LNCAP (cell line): ENCODE measurements at regions not wholly inside any gene's neighbourhood (a gene's known extent, or its start where the extent isn't known, plus 50 kb on each side); places are given as distances from the start of the nearest gene placed in this dataset.

Experiments used
- CTCF ChIP-seq: fragments of 450-650 bp; IDR thresholded peaks from 2 replicates; pipeline ENCODE4 v1.5.1; 2017; ENCODE audit warnings: mild to moderate bottlenecking

- TF ChIP-seq CTCF, result no peak
Measured at GRCh38 chrX:33465137-33465536, 253.8 kb upstream of the DMD start.

- TF ChIP-seq CTCF, result no peak
Measured at GRCh38 chrX:33457102-33457501, 245.8 kb upstream of the DMD start.

GRCh38 chrX:33447285-33447684 is 235.9 kb upstream of the DMD start:
- TF ChIP-seq CTCF, result no peak

GRCh38 chrX:33434256-33435092 is 223.1 kb upstream of the DMD start:
- peak; percentile 55 for TF ChIP-seq CTCF

GRCh38 chrX:33416273-33416805 is 205.0 kb upstream of the DMD start:
- TF ChIP-seq CTCF, result no peak

GRCh38 chrX:33415459-33415858 is 204.1 kb upstream of the DMD start:
- TF ChIP-seq CTCF, result no peak

- no peak for TF ChIP-seq CTCF
Measured at GRCh38 chrX:33385546-33385945, 174.2 kb upstream of the DMD start.
